ENCODE measurements at regions not wholly inside any gene's neighbourhood (a gene's known extent, or its start where the extent isn't known, plus 50 kb on each side); places are given as distances from the start of the nearest gene placed in this dataset.

GRCh38 chr1:220347654-220348175, 75.5 kb upstream of the RAB3GAP2 start:
- no peaks in the 10 kb centered on the region for H3K4me1 ChIP-seq (ENCODE audit: control insufficient read depth, insufficient read depth, low read depth, low read length)
- no peak overlapping the region for H2AFZ ChIP-seq (ENCODE audit: low read depth, low read length)
- peaks cover 0 to 3% of the 10 kb centered on the region in 2 experiments for H3K27me3 ChIP-seq (ENCODE audit: control insufficient read depth in 1 of 2, insufficient read depth in 1 of 2, low read length in 2 of 2)
- H3K4me2 ChIP-seq (ENCODE audit: low read length, poor library complexity, severe bottlenecking) = no peak overlapping the region
- no peak overlapping the region for H3K14ac ChIP-seq (ENCODE audit: low read length in 2 of 2)
- no peaks in the 10 kb centered on the region for H3K9me3 ChIP-seq (ENCODE audit: control insufficient read depth, low read length)
- H4K91ac ChIP-seq (ENCODE audit: low read length) = no peak overlapping the region
- no peak overlapping the region for H3K23ac ChIP-seq (ENCODE audit: low read length in 2 of 2)
- H2BK15ac ChIP-seq (ENCODE audit: low read depth, poor library complexity, severe bottlenecking) = no peak overlapping the region
- DNase-seq = no peak
- no peaks in the 10 kb centered on the region for H3K79me1 ChIP-seq (replicated peaks; ENCODE audit: low read length, poor library complexity, severe bottlenecking)
- no peak overlapping the region for H4K8ac ChIP-seq (ENCODE audit: low read length)
- no peak overlapping the region for H3K18ac ChIP-seq (ENCODE audit: low read depth in 1 of 2, low read length in 2 of 2)
- H2BK120ac ChIP-seq (ENCODE audit: low read depth, low read length) = no peak overlapping the region
- H3K4ac ChIP-seq (ENCODE audit: low read depth in 1 of 2, low read length in 2 of 2) = no peak overlapping the region
- no peak overlapping the region for H2AK5ac ChIP-seq (ENCODE audit: low read length, severe bottlenecking)
- no peaks in the 10 kb centered on the region for H3K36me3 ChIP-seq (ENCODE audit: control insufficient read depth in 1 of 2, insufficient read depth in 2 of 2, low read depth in 1 of 2, low read length in 2 of 2)
- H3K9ac ChIP-seq (ENCODE audit: low read length) = no peak overlapping the region
- H2BK12ac ChIP-seq (ENCODE audit: low read length in 2 of 2) = no peak overlapping the region
- WGBS = 95% methylated on average over 8 of the region's 8 CpGs
- H3K4me3 ChIP-seq (ENCODE audit: insufficient read depth in 1 of 2, low read depth in 1 of 2, low read length in 2 of 2) = no peak overlapping the region
- H2BK5ac ChIP-seq (ENCODE audit: low read depth, low read length, poor library complexity, severe bottlenecking) = no peak overlapping the region
- H3K27ac ChIP-seq (ENCODE audit: low read length, poor library complexity, severe bottlenecking) = no peak overlapping the region

GRCh38 chr1:220344745-220345144, 72.5 kb upstream of the RAB3GAP2 start:
- no peak overlapping the region for H3K18ac ChIP-seq (ENCODE audit: low read depth in 1 of 2, low read length in 2 of 2)
- H3K4ac ChIP-seq (ENCODE audit: low read depth in 1 of 2, low read length in 2 of 2) = no peak overlapping the region
- H3K36me3 ChIP-seq (ENCODE audit: control insufficient read depth in 1 of 2, insufficient read depth in 2 of 2, low read depth in 1 of 2, low read length in 2 of 2) = no peaks in the 10 kb centered on the region
- H2BK120ac ChIP-seq (ENCODE audit: low read depth, low read length) = no peak overlapping the region
- H3K9ac ChIP-seq (ENCODE audit: low read length) = no peak overlapping the region
- H2AK5ac ChIP-seq (ENCODE audit: low read length, severe bottlenecking) = no peak overlapping the region
- H3K27ac ChIP-seq (ENCODE audit: low read length, poor library complexity, severe bottlenecking) = no peak overlapping the region
- H4K91ac ChIP-seq (ENCODE audit: low read length) = no peak overlapping the region
- DNase-seq = no peak
- no peak overlapping the region for H3K4me3 ChIP-seq (ENCODE audit: insufficient read depth in 1 of 2, low read depth in 1 of 2, low read length in 2 of 2)
- H3K9me3 ChIP-seq (ENCODE audit: control insufficient read depth, low read length) = no peaks in the 10 kb centered on the region
- no peak overlapping the region for H3K4me2 ChIP-seq (ENCODE audit: low read length, poor library complexity, severe bottlenecking)
- H3K4me1 ChIP-seq (ENCODE audit: control insufficient read depth, insufficient read depth, low read depth, low read length) = no peaks in the 10 kb centered on the region
- H2AFZ ChIP-seq (ENCODE audit: low read depth, low read length) = no peak overlapping the region
- 72% methylated on average over 2 of the region's 3 CpGs for WGBS
- no peak overlapping the region for H2BK15ac ChIP-seq (ENCODE audit: low read depth, poor library complexity, severe bottlenecking)
- H2BK5ac ChIP-seq (ENCODE audit: low read depth, low read length, poor library complexity, severe bottlenecking) = no peak overlapping the region
- peaks cover 0 to 3% of the 10 kb centered on the region in 2 experiments for H3K27me3 ChIP-seq (ENCODE audit: control insufficient read depth in 1 of 2, insufficient read depth in 1 of 2, low read length in 2 of 2)
- no peak overlapping the region for H3K23ac ChIP-seq (ENCODE audit: low read length in 2 of 2)
- H3K79me1 ChIP-seq (replicated peaks; ENCODE audit: low read length, poor library complexity, severe bottlenecking) = no peaks in the 10 kb centered on the region
- no peak overlapping the region for H3K14ac ChIP-seq (ENCODE audit: low read length in 2 of 2)
- H4K8ac ChIP-seq (ENCODE audit: low read length) = no peak overlapping the region
- no peak overlapping the region for H2BK12ac ChIP-seq (ENCODE audit: low read length in 2 of 2)

GRCh38 chr1:220342853-220343252, 70.6 kb upstream of the RAB3GAP2 start:
- H4K91ac ChIP-seq (ENCODE audit: low read length) = no peak overlapping the region
- H2BK120ac ChIP-seq (ENCODE audit: low read depth, low read length) = no peak overlapping the region
- no peak overlapping the region for H2BK5ac ChIP-seq (ENCODE audit: low read depth, low read length, poor library complexity, severe bottlenecking)
- H2AK5ac ChIP-seq (ENCODE audit: low read length, severe bottlenecking) = no peak overlapping the region
- H3K9ac ChIP-seq (ENCODE audit: low read length) = no peak overlapping the region
- H2AFZ ChIP-seq (ENCODE audit: low read depth, low read length) = no peak overlapping the region
- no peak for DNase-seq
- H3K14ac ChIP-seq (ENCODE audit: low read length in 2 of 2) = no peak overlapping the region
- H3K27me3 ChIP-seq (ENCODE audit: control insufficient read depth in 1 of 2, insufficient read depth in 1 of 2, low read length in 2 of 2) = no peaks in the 10 kb centered on the region
- H3K27ac ChIP-seq (ENCODE audit: low read length, poor library complexity, severe bottlenecking) = no peak overlapping the region
- H3K79me1 ChIP-seq (replicated peaks; ENCODE audit: low read length, poor library complexity, severe bottlenecking) = no peaks in the 10 kb centered on the region
- H2BK12ac ChIP-seq (ENCODE audit: low read length in 2 of 2) = no peak overlapping the region
- H3K4me3 ChIP-seq (ENCODE audit: insufficient read depth in 1 of 2, low read depth in 1 of 2, low read length in 2 of 2) = no peak overlapping the region
- no peaks in the 10 kb centered on the region for H3K4me1 ChIP-seq (ENCODE audit: control insufficient read depth, insufficient read depth, low read depth, low read length)
- H3K36me3 ChIP-seq (ENCODE audit: control insufficient read depth in 1 of 2, insufficient read depth in 2 of 2, low read depth in 1 of 2, low read length in 2 of 2) = no peaks in the 10 kb centered on the region
- H3K18ac ChIP-seq (ENCODE audit: low read depth in 1 of 2, low read length in 2 of 2) = no peak overlapping the region
- H4K8ac ChIP-seq (ENCODE audit: low read length) = no peak overlapping the region
- no peak overlapping the region for H3K4ac ChIP-seq (ENCODE audit: low read depth in 1 of 2, low read length in 2 of 2)
- H3K23ac ChIP-seq (ENCODE audit: low read length in 2 of 2) = no peak overlapping the region
- H3K9me3 ChIP-seq (ENCODE audit: control insufficient read depth, low read length) = no peaks in the 10 kb centered on the region
- no peak overlapping the region for H3K4me2 ChIP-seq (ENCODE audit: low read length, poor library complexity, severe bottlenecking)
- WGBS = 87% methylated on average over 4 of the region's 5 CpGs
- H2BK15ac ChIP-seq (ENCODE audit: low read depth, poor library complexity, severe bottlenecking) = no peak overlapping the region

DNA sequence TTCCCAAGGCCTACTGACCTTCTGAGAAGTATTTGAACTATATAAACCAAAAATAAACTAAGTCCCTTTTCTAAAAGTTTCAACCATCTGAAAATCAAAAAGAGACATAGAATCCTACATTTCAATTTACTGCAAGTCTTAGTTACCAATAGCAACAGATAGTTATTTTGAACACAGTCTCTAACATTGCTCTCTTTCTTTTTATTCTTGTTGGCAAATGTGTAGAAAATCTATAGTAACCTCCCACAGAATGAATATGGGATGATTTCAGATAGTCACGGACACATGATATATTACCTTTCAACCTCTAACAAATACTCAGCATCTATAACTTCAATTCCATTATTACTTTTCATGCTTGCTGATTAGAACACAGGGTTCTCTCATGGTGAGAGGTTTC, 68.9 kb upstream of the RAB3GAP2 start:
- no peak overlapping the region for H2BK120ac ChIP-seq (ENCODE audit: low read depth, low read length)
- H2AK5ac ChIP-seq (ENCODE audit: low read length, severe bottlenecking) = no peak overlapping the region
- H3K9me3 ChIP-seq (ENCODE audit: control insufficient read depth, low read length) = no peaks in the 10 kb centered on the region
- H3K4ac ChIP-seq (ENCODE audit: low read depth in 1 of 2, low read length in 2 of 2) = no peak overlapping the region
- H2BK5ac ChIP-seq (ENCODE audit: low read depth, low read length, poor library complexity, severe bottlenecking) = no peak overlapping the region
- no peak for DNase-seq
- no peak overlapping the region for H3K18ac ChIP-seq (ENCODE audit: low read depth in 1 of 2, low read length in 2 of 2)
- H3K14ac ChIP-seq (ENCODE audit: low read length in 2 of 2) = no peak overlapping the region
- H3K36me3 ChIP-seq (ENCODE audit: control insufficient read depth in 1 of 2, insufficient read depth in 2 of 2, low read depth in 1 of 2, low read length in 2 of 2) = no peaks in the 10 kb centered on the region
- H3K27ac ChIP-seq (ENCODE audit: low read length, poor library complexity, severe bottlenecking) = no peak overlapping the region
- H4K91ac ChIP-seq (ENCODE audit: low read length) = no peak overlapping the region
- no CpG with 5 or more reads among the region's 1 CpG for WGBS
- H3K23ac ChIP-seq (ENCODE audit: low read length in 2 of 2) = no peak overlapping the region
- no peak overlapping the region for H2AFZ ChIP-seq (ENCODE audit: low read depth, low read length)
- no peak overlapping the region for H4K8ac ChIP-seq (ENCODE audit: low read length)
- no peak overlapping the region for H3K4me2 ChIP-seq (ENCODE audit: low read length, poor library complexity, severe bottlenecking)
- no peaks in the 10 kb centered on the region for H3K27me3 ChIP-seq (ENCODE audit: control insufficient read depth in 1 of 2, insufficient read depth in 1 of 2, low read length in 2 of 2)
- H2BK12ac ChIP-seq (ENCODE audit: low read length in 2 of 2) = no peak overlapping the region
- no peaks in the 10 kb centered on the region for H3K4me1 ChIP-seq (ENCODE audit: control insufficient read depth, insufficient read depth, low read depth, low read length)
- H3K9ac ChIP-seq (ENCODE audit: low read length) = no peak overlapping the region
- H2BK15ac ChIP-seq (ENCODE audit: low read depth, poor library complexity, severe bottlenecking) = no peak overlapping the region
- no peak overlapping the region for H3K4me3 ChIP-seq (ENCODE audit: insufficient read depth in 1 of 2, low read depth in 1 of 2, low read length in 2 of 2)
- H3K79me1 ChIP-seq (replicated peaks; ENCODE audit: low read length, poor library complexity, severe bottlenecking) = no peaks in the 10 kb centered on the region
